ENCODE measurements at regions not wholly inside any gene's neighbourhood (a gene's known extent, or its start where the extent isn't known, plus 50 kb on each side); places are given as distances from the start of the nearest gene placed in this dataset.

- CTCF ChIA-PET, result no interaction called here
- BruUV-seq (replicated peaks), result no TSS peak
- H3K79me2 ChIP-seq (ENCODE audit: control insufficient read depth, insufficient read depth, low read length), result no peaks in the 10 kb centered on the region
- H3K27ac ChIP-seq (ENCODE audit: control insufficient read depth, insufficient read depth), result no peak overlapping the region
- in situ Hi-C loops (cut with MboI) (no loop called here), intact Hi-C loops (cut with micrococcal nuclease; ENCODE audit: unreplicated experiment) (no loop called here)
- FAIRE-seq (no peak), DNase-seq (ENCODE audit: low read depth, low spot score) (no peak), ATAC-seq (no peak)
- no peak overlapping the region for H3K9ac ChIP-seq (ENCODE audit: control insufficient read depth, insufficient read depth, low read length)
- POLR2A ChIA-PET, result interaction anchor here (0.5 kb wide), 1 partner anchor 952 kb away, joined by 3 read pairs; no protein-coding TSS in a partner anchor
- no peak overlapping the region for H3K4me2 ChIP-seq (ENCODE audit: control insufficient read depth, insufficient read depth)
- H2AFZ ChIP-seq (ENCODE audit: control insufficient read depth, low read depth, low read length), result no peak overlapping the region
- H3K27me3 ChIP-seq (replicated peaks in 1 of 2; ENCODE audit: control insufficient read depth in 2 of 2, insufficient read depth in 2 of 2, low read length in 1 of 2), result no peaks in the 10 kb centered on the region
- WGBS (ENCODE audit: insufficient coverage, insufficient replicate concordance, low lambda C conversion rate, missing lambda C conversion rate), result 49% methylated on average over 10 of the region's 12 CpGs
- H3K4me3 ChIP-seq, result no peak overlapping the region
- no peaks in the 10 kb centered on the region for H4K20me1 ChIP-seq (ENCODE audit: control insufficient read depth, insufficient read depth)
- H3K4me1 ChIP-seq (ENCODE audit: control insufficient read depth, insufficient read depth, low read length), result no peaks in the 10 kb centered on the region
- TF ChIP-seq CBX5 (IDR thresholded peaks at IDR 0.05; ENCODE audit: low read depth) (no peak), IKZF2 (IDR thresholded peaks at IDR 0.05) (no peak), RCOR1 (conservative IDR thresholded peaks at IDR 0.05; ENCODE audit: low read depth, low read length) (no peak), SMAD5 (IDR thresholded peaks at IDR 0.05; ENCODE audit: low read depth) (no peak), SMAD1 (IDR thresholded peaks at IDR 0.05; ENCODE audit: low read depth, partially characterized antibody) (no peak), USF1 (IDR thresholded peaks at IDR 0.05; ENCODE audit: borderline replicate concordance, extremely low read length, insufficient read depth, low read depth, low read length) (no peak), MEF2A (IDR thresholded peaks at IDR 0.05; ENCODE audit: insufficient read depth, low read depth, low read length) (no peak), CUX1 (IDR thresholded peaks at IDR 0.05; ENCODE audit: insufficient replicate concordance, low read depth, low read length) (no peak), NFYB (IDR thresholded peaks at IDR 0.05; ENCODE audit: insufficient read depth, low read depth, low read length) (no peak), ESRRA (IDR thresholded peaks at IDR 0.05; ENCODE audit: low read length) (no peak), YBX1 (IDR thresholded peaks at IDR 0.05) (no peak), EED (IDR thresholded peaks at IDR 0.05; ENCODE audit: low read depth) (no peak)
- TF ChIP-seq, protein P1, sequence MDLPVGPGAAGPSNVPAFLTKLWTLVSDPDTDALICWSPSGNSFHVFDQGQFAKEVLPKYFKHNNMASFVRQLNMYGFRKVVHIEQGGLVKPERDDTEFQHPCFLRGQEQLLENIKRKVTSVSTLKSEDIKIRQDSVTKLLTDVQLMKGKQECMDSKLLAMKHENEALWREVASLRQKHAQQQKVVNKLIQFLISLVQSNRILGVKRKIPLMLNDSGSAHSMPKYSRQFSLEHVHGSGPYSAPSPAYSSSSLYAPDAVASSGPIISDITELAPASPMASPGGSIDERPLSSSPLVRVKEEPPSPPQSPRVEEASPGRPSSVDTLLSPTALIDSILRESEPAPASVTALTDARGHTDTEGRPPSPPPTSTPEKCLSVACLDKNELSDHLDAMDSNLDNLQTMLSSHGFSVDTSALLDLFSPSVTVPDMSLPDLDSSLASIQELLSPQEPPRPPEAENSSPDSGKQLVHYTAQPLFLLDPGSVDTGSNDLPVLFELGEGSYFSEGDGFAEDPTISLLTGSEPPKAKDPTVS (IDR thresholded peaks at IDR 0.05; ENCODE audit: low read depth, low read length), result no peak
- SMC1A ChIA-PET (ENCODE audit: uncharacterized antibody, unreplicated experiment), result no interaction called here
- no peaks in the 10 kb centered on the region for H3K36me3 ChIP-seq (ENCODE audit: control insufficient read depth in 2 of 2, insufficient read depth in 2 of 2, low read length in 1 of 2)
- H3K9me3 ChIP-seq (replicated peaks; ENCODE audit: control insufficient read depth, insufficient read depth, low read length), result no peaks in the 10 kb centered on the region; the same call in 2 of the 3 replicates
- RAD21 ChIA-PET (ENCODE audit: unreplicated experiment), result no interaction called here
Observed at GRCh38 chr5:2806176-2806575, 54.7 kb upstream of the IRX2 start.
